Breast epithelium (tissue), 3 donors: ENCODE measurements at regions not wholly inside any gene's neighbourhood (a gene's known extent, or its start where the extent isn't known, plus 50 kb on each side); places are given as distances from the start of the nearest gene placed in this dataset.

Source experiments
- POLR2A ChIP-seq: fragments of 450-650 bp; IDR thresholded peaks from one replicate; pipeline ENCODE4 v1.6.1; 2016; ENCODE audit warnings: antibody characterized with exemption, mild to moderate bottlenecking, moderate library complexity
- POLR2AphosphoS5 ChIP-seq, 3 donors: sonication (generic); formaldehyde crosslinking; IDR thresholded peaks; one replicate each; pipeline ENCODE4 v1.6.1; 2017; ENCODE audit warnings: antibody characterized with exemption in 3 of 3
- TF ChIP-seq, protein P1 (sequence below), 3 donors: fragments of 450-650 bp; IDR thresholded peaks; one replicate each; pipeline ENCODE4 v1.5.1; 2016 to 2017; ENCODE audit warnings: antibody characterized with exemption in 3 of 3, mild to moderate bottlenecking in 3 of 3, moderate library complexity in 3 of 3

DNA sequence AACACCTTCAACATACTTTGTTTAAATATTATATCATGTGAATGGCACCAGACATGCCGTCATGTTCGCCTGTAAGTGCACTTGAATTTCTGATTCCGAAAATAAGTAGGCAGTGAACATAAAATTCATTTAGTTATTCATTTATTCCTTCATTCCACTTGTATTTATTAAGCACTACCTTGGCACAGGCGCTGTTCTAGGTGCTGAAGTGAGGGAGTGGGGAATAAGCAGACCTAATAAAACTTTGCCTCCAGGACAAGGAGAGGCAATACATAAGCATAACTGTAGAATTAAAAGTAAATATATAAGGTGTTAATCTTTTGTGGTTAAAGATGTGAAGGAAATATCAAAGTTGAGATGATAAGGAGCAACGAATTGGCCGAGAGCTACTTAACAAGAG, 297.4 kb downstream of the TENT4A start:
- TF ChIP-seq, protein P1, sequence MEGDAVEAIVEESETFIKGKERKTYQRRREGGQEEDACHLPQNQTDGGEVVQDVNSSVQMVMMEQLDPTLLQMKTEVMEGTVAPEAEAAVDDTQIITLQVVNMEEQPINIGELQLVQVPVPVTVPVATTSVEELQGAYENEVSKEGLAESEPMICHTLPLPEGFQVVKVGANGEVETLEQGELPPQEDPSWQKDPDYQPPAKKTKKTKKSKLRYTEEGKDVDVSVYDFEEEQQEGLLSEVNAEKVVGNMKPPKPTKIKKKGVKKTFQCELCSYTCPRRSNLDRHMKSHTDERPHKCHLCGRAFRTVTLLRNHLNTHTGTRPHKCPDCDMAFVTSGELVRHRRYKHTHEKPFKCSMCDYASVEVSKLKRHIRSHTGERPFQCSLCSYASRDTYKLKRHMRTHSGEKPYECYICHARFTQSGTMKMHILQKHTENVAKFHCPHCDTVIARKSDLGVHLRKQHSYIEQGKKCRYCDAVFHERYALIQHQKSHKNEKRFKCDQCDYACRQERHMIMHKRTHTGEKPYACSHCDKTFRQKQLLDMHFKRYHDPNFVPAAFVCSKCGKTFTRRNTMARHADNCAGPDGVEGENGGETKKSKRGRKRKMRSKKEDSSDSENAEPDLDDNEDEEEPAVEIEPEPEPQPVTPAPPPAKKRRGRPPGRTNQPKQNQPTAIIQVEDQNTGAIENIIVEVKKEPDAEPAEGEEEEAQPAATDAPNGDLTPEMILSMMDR (IDR thresholded peaks at IDR 0.05), result no peak
- TF ChIP-seq POLR2A, result no peak
- TF ChIP-seq POLR2AphosphoS5 (IDR thresholded peaks at IDR 0.05), result no peak
